Keratinocyte (primary cell): ENCODE measurements at regions not wholly inside any gene's neighbourhood (a gene's known extent, or its start where the extent isn't known, plus 50 kb on each side); places are given as distances from the start of the nearest gene placed in this dataset.

Source experiments
- DNase-seq: peaks from one replicate; pipeline ENCODE4 v3.0.0-alpha.2; 2011; ENCODE audit warnings: low read depth, missing footprints, low spot score
- FAIRE-seq: peaks from 2 replicates; lab custom pipeline; 2011; peaks lifted over from hg19 to GRCh38; lab: Jason Lieb, UNC
- H2AFZ ChIP-seq: 2 replicates; pipeline ENCODE4 v1.6.0; 2012; ENCODE audit warnings: low read length, control low read depth, inconsistent platforms; ENCODE audit not compliant: control insufficient read depth
- H3K27ac ChIP-seq: 2 replicates; pipeline ENCODE4 v1.5.1; 2011; ENCODE audit warnings: low read length; ENCODE audit not compliant: control insufficient read depth, insufficient read depth
- H3K27me3 ChIP-seq: 3 replicates; pipeline ENCODE4 v1.6.0; 2011; ENCODE audit warnings: low read length; ENCODE audit not compliant: control insufficient read depth, insufficient read depth; ENCODE audit errors: extremely low read depth
- H3K36me3 ChIP-seq, 2 experiments: 2 replicates in 1 of 2; 3 replicates in 1 of 2; pipeline ENCODE4 v1.5.1; 2011; ENCODE audit warnings: low read length in 2 of 2, mild to moderate bottlenecking in 1 of 2; ENCODE audit not compliant: control insufficient read depth in 2 of 2, insufficient read depth in 2 of 2; ENCODE audit errors: extremely low read depth in 1 of 2
- H3K4me1 ChIP-seq: 3 replicates; pipeline ENCODE4 v1.5.1; 2011; ENCODE audit warnings: low read length; ENCODE audit not compliant: control insufficient read depth, insufficient read depth; ENCODE audit errors: extremely low read depth
- H3K4me2 ChIP-seq: 3 replicates; pipeline ENCODE4 v1.6.0; 2011; ENCODE audit warnings: low read depth, low read length; ENCODE audit not compliant: control insufficient read depth, insufficient read depth; ENCODE audit errors: extremely low read depth
- H3K4me3 ChIP-seq, 3 experiments: fragments of 200-600 bp in 1 of 3; sonication (generic) in 1 of 3; 2 replicates in 2 of 3; 3 replicates in 1 of 3; pipeline ENCODE4 v1.5.1; 2011 to 2016; ENCODE audit warnings: low read length in 3 of 3, mild to moderate bottlenecking in 3 of 3, control low read depth in 2 of 3, inconsistent platforms in 1 of 3, low read depth in 1 of 3, mixed read lengths in 1 of 3, mixed run types in 1 of 3, moderate library complexity in 1 of 3; ENCODE audit not compliant: control insufficient read depth in 2 of 3, insufficient read depth in 2 of 3; ENCODE audit errors: extremely low read depth in 1 of 3
- H3K79me2 ChIP-seq: 2 replicates; pipeline ENCODE4 v1.6.0; 2012; ENCODE audit warnings: low read length; ENCODE audit not compliant: control insufficient read depth, insufficient read depth
- H3K9ac ChIP-seq: 3 replicates; pipeline ENCODE4 v1.6.0; 2011; ENCODE audit warnings: low read length; ENCODE audit not compliant: control insufficient read depth, insufficient read depth; ENCODE audit errors: extremely low read depth
- H3K9me1 ChIP-seq: 3 replicates; pipeline ENCODE4 v1.6.0; 2011; ENCODE audit warnings: low read length; ENCODE audit not compliant: control insufficient read depth, insufficient read depth; ENCODE audit errors: extremely low read depth
- H3K9me3 ChIP-seq: 2 replicates; pipeline ENCODE4 v1.5.1; 2012; ENCODE audit warnings: low read depth, low read length; ENCODE audit not compliant: control insufficient read depth
- H4K20me1 ChIP-seq: 3 replicates; pipeline ENCODE4 v1.6.0; 2011; ENCODE audit warnings: low read length; ENCODE audit not compliant: control insufficient read depth, insufficient read depth; ENCODE audit errors: extremely low read depth
- CTCF ChIP-seq, 3 experiments: IDR thresholded peaks in 1 of 3; conservative IDR thresholded peaks in 1 of 3; optimal IDR thresholded peaks in 1 of 3; 2 replicates in 2 of 3; 3 replicates in 1 of 3; pipeline versions ENCODE3 to v1.5.1; 2011; ENCODE audit warnings: low read length in 3 of 3, mild to moderate bottlenecking in 3 of 3, moderate library complexity in 2 of 3, control low read depth in 1 of 3, inconsistent platforms in 1 of 3; ENCODE audit not compliant: insufficient read depth in 2 of 3; ENCODE audit errors: extremely low read depth in 1 of 3
- EZH2 ChIP-seq: IDR thresholded peaks from one replicate; pipeline ENCODE4 v1.6.1; 2012; ENCODE audit warnings: inconsistent platforms, mild to moderate bottlenecking, low read length, moderate library complexity
- dilution Hi-C: fragments of 300-500 bp; cut with MboI; formaldehyde crosslinking; loops from one replicate; pipeline ENCODE4 v1.7.0; 2020; ENCODE audit warnings: low sequenced_read_pairs; ENCODE audit not compliant: extremely low pct_ligation_motif_present

- no peak overlapping the region for H3K9ac ChIP-seq
- H3K36me3 ChIP-seq = no peaks in the 10 kb centered on the region
- dilution Hi-C loops = no loop called here
- FAIRE-seq (no peak), DNase-seq (no peak)
- TF ChIP-seq EZH2 (no peak), CTCF (optimal IDR thresholded peaks at IDR 0.05 in 1 of 3, IDR thresholded peaks at IDR 0.05 in 1 of 3, conservative IDR thresholded peaks at IDR 0.05 in 1 of 3; ENCODE audit: extremely low read depth in 1 of 3, insufficient read depth in 2 of 3, low read length in 3 of 3) (no peak)
- H3K4me2 ChIP-seq = no peak overlapping the region
- H3K9me1 ChIP-seq = no peaks in the 10 kb centered on the region
- H4K20me1 ChIP-seq = no peaks in the 10 kb centered on the region
- H3K9me3 ChIP-seq = no peaks in the 10 kb centered on the region
- no peaks in the 10 kb centered on the region for H3K79me2 ChIP-seq
- no peaks in the 10 kb centered on the region for H3K27me3 ChIP-seq
- H3K4me1 ChIP-seq = no peaks in the 10 kb centered on the region
- H3K4me3 ChIP-seq = no peak overlapping the region
- no peak overlapping the region for H3K27ac ChIP-seq
- H2AFZ ChIP-seq = no peak overlapping the region
Measured at GRCh38 chr12:125540580-125541204, 475.5 kb downstream of the AACS start.

GRCh38 chr12:125544960-125545359 is 479.7 kb downstream of the AACS start:
- H3K27ac ChIP-seq = no peak overlapping the region
- no peak for TF ChIP-seq CTCF (optimal IDR thresholded peaks at IDR 0.05 in 1 of 3, IDR thresholded peaks at IDR 0.05 in 1 of 3, conservative IDR thresholded peaks at IDR 0.05 in 1 of 3; ENCODE audit: extremely low read depth in 1 of 3, insufficient read depth in 2 of 3, low read length in 3 of 3)
- no peak for TF ChIP-seq EZH2
- H3K4me1 ChIP-seq = no peaks in the 10 kb centered on the region
- H3K9me1 ChIP-seq = no peaks in the 10 kb centered on the region
- DNase-seq (no peak), FAIRE-seq (no peak)
- no peaks in the 10 kb centered on the region for H4K20me1 ChIP-seq
- H2AFZ ChIP-seq = no peak overlapping the region
- H3K79me2 ChIP-seq = no peaks in the 10 kb centered on the region
- H3K4me2 ChIP-seq = no peak overlapping the region
- dilution Hi-C loops = no loop called here
- peaks cover 2% of the 10 kb centered on the region for H3K9me3 ChIP-seq
- no peaks in the 10 kb centered on the region for H3K36me3 ChIP-seq
- H3K4me3 ChIP-seq = no peak overlapping the region
- no peaks in the 10 kb centered on the region for H3K27me3 ChIP-seq
- H3K9ac ChIP-seq = no peak overlapping the region
